HG03439 (cell line): ENCODE measurements at regions not wholly inside any gene's neighbourhood (a gene's known extent, or its start where the extent isn't known, plus 50 kb on each side); places are given as distances from the start of the nearest gene placed in this dataset.
"Not testable (repeated sequence)": the region's sequence is repeated elsewhere in the genome, so short reads cannot be mapped to it uniquely, and the experiment has no call there.

Experiments used
- ATAC-seq: cut with Tn5 transposase; IDR thresholded peaks from one replicate; pipeline ENCODE4 v1.9.1; 2021; ENCODE audit warnings: mild to moderate bottlenecking, moderate library complexity; ENCODE audit not compliant: unreplicated experiment

DNA sequence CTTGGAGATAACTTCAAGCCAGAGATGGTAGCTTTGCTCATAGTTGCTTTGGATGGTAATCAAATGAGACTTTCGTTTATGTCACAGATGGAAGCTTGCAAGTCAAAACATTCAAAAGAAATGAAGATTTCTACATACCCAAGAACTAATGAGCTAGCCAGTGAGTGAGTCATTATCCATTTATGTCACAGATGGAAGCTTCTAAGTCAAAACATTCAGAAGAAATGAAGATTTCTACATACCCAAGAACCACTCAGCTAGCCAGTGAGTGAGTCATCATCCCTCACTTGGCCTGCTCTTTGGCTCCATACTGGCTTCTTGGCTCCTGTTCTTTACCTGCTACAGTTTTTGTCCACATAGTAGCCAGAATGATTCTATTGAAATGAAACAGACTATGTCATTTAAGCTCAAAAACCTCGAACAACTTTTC, 559.8 kb upstream of the CBLB start:
- ATAC-seq: no peak

GRCh38 chr3:106431721-106432120, 562.9 kb upstream of the CBLB start:
- no peak for ATAC-seq

DNA sequence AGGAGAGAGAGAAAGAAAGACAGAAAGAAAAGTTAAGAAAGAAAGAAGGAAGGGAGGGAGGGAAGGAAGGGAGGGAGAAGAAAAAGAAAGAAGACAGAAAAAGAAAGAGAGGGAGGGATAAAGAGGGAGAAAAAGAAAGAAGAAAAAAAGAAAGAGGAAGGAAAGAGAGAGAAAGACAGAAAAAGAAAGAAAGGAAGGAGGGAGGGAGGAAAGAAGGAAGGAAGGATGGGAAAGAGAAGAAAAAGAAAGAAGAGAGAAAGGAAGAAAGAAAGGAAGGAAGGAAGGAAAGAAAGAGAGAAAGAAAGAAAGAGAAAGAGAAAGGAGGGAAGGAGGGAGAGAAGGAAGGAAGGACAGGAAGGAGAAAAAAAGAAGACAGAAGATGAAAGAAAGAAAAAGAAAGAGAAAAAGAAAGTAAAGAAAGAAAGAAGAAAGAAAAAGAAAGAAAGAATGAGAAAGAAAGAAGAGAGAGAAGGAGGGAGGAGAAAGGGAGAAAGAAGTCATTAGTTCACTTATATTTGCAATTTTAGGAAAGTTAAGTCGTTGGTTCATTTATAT, 567.2 kb upstream of the CBLB start:
- ATAC-seq: no peak

- no peak for ATAC-seq
Measured at GRCh38 chr3:106438887-106439286, 570.1 kb upstream of the CBLB start.

DNA sequence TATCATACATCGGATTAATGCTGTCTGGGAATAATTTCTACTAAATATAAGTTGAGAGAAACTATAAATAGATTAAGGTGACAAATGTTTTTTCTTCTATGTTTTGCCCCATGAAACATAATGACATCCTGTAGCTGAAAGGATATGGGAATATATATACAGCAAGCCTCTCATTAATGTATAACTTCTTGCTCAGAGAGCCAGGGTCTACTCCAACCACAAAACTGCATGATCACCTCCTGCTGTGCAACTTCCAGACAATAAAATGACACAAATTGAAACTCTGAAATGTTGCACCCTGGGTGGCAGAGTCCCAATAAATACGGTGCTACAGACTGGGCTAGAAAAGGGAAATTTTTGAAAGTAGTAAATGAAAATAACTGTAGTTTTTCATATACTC, 571.9 kb upstream of the CBLB start:
- ATAC-seq: no peak

GRCh38 chr3:106446271-106446670, 577.5 kb upstream of the CBLB start:
- no peak for ATAC-seq

GRCh38 chr3:106447723-106448301, 579.0 kb upstream of the CBLB start:
- no peak for ATAC-seq

GRCh38 chr3:106448372-106448966, 579.7 kb upstream of the CBLB start:
- not testable (repeated sequence) for ATAC-seq

- no peak for ATAC-seq
Measured at GRCh38 chr3:106452096-106452495, 583.3 kb upstream of the CBLB start.

DNA sequence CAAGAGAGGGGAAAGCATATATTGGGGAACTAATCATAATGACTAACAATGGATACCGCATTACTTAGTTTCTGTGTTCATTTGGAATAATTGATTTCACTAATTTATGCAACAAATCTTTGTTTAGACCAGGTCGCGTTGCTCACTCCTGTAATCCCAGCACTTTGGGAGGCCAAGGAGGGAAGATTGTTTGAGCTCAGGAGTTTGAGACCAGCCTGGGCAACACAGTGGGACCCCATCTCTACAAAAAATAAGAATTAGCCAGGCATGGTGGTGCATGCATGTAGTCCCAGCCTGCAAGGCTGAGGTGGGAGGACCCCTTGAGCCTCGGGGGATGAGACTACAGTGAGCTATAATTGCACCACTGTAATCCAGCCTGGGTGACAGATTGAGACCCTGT, 585.7 kb upstream of the CBLB start:
- no peak for ATAC-seq

GRCh38 chr3:106457281-106458180, 588.7 kb upstream of the CBLB start:
- peak; percentile 93 for ATAC-seq

DNA sequence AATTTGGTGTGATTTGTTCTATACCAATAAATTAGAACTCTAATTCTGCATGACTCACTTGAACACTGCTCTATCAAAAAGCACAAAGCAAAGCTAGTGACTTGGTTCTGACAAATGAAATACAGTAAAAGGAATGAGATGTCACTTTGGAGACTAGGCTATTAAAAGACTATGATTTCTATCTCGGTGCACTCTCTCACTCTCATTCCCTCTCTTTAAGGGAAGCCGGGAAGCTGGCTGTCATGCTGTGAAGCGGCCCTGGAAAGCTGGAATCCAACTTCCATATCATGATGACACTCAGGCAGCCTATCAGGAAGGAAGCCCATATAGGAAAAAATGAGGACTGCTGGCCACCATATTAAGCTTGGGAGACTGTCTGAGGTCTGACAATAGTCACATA, 590.1 kb upstream of the CBLB start:
- ATAC-seq: no peak

DNA sequence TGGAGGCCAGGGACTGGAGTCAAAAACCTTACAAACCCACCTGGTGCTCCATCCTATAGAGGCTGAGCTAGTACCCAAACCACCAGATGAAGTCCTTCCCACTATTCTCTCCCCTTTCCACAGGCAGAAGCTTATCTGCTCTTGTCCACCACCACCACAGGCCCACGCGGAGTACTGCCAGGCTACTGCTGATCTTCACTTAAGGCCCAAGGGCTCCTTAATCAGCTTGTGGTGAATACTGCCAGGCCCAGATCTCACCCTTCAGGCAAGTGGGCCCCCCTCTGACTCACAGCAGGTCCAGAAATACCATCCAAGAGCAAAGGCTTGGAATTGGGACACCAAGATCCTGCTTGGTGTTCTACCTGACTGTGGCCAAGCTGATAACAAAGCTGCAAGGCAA, 598.1 kb upstream of the CBLB start:
- no peak for ATAC-seq

DNA sequence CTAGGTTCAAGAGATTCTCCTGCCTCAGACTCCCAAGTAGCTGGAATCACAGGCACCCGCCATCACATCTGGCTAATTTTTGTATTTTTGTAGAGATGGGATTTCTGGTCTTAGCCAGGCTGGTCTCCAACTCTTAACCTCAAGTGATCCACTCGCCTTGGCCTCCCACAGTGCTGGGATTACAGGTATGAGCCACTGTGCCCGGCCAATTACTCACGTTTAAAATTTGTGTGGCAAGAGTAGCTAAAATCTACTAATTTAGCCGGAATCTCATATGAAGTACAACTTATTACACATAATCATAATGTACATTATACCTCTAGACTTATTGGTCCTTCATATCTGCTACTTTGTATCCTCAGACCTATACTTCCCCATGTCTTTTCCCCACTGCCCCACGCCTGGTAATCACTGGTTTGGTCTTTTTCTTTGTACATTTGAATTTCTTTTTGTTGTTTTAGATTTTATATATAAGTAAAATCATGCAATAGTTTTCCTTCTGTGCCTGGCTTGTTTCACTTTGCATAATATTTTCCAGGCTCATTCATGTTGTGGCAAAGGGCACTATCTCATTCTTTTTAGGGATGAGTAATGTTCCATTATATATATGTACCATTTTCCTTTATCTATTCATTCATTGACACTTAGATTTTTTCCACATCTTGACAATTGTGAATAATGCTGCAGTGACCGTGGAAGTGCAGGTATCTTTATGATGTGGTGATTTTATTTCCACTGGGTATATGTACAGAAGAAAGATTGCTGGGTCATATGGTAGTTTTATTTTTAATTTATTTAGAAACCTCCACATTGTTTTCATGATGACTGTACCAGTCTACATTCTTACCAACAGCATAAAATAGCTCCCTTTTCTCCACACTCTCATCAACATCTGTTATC, 605.0 kb upstream of the CBLB start:
- no peak for ATAC-seq

GRCh38 chr3:106482451-106482850, 613.6 kb upstream of the CBLB start:
- ATAC-seq: no peak

DNA sequence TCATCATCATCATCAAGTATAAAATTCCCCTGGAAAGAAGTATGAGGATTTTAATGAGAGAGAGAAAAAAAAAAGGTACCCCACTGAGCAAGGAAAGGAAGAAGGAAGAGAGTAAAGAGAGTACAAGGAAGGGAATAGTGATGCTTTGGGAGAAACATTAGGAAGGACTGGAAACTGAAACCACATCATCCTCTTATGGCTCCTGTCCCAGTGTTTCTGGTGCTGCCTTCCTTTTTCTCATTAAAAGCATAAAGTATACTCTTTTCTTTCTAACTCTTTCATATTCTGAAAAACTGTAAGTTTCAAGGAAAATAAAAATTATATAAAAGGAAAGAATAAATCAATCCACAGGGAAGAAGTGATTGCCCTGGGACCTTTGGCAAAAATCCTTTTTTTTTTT, 616.4 kb upstream of the CBLB start:
- no peak for ATAC-seq

DNA sequence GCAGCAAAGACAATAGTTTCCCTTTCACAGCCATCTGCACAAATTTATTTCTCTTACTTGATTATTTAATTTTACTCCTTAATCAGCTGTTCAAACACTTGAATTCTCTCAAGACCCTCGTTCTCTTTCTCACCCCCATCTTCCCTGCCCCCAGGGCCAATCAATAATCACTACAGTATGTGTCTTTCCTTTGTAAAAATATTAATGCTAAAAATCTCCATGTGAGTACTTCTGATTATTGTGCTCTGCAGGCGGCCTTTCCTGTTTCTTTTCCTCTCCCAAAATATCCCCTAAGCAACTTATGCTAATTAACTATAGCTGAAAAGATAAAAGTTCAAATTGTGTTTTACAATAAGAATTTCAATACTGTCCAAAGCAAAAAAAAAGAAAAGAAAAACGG, 617.0 kb upstream of the CBLB start:
- ATAC-seq: no peak

GRCh38 chr3:106486945-106487639, 618.3 kb upstream of the CBLB start:
- ATAC-seq: not testable (repeated sequence)

GRCh38 chr3:106488331-106488730, 619.5 kb upstream of the CBLB start:
- ATAC-seq: no peak

DNA sequence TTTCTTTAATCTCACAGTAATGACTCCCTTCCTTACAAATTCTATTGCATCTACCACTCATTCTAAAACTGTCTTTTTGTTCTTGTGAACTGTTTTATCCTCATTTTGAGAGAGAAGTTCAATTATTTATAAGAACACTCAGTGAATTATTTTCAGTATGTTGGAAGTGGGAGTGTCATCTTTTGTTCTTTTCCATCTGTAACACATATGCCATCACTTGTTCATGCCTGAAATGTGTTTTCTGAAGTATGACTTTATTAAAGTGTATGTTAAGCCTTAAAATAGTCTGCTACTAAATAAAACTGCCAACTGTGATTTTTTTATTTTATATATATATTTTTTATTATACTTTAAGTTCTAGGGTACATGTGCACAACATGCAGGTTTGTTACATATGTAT, 623.0 kb upstream of the CBLB start:
- no peak for ATAC-seq
